Stimulated activated memory B cell treated with anti-CD40 and anti-IgM and Interleukin-4, amounts not matched to agents 10 μg/mL and 1 μg/mL and 100 μg/mL, for 72 hours (primary cell): ENCODE measurements at regions not wholly inside any gene's neighbourhood (a gene's known extent, or its start where the extent isn't known, plus 50 kb on each side); places are given as distances from the start of the nearest gene placed in this dataset.

Source experiments
- ATAC-seq: fragments of 150-1000 bp; cut with Tn5 transposase; 2 replicates; pipeline ENCODE4 v1.10.0; 2021
- H3K27ac Mint-ChIP-seq: one replicate; pipeline ENCODE4 v1.8.0; 2022; ENCODE audit warnings: mild to moderate bottlenecking, mixed read lengths
- H3K27me3 Mint-ChIP-seq: one replicate; pipeline ENCODE4 v1.8.0; 2022; ENCODE audit warnings: mixed read lengths
- H3K36me3 Mint-ChIP-seq: one replicate; pipeline ENCODE4 v1.8.0; 2022; ENCODE audit warnings: mixed read lengths
- H3K4me1 Mint-ChIP-seq: one replicate; pipeline ENCODE4 v1.8.0; 2022; ENCODE audit warnings: mixed read lengths
- H3K4me3 Mint-ChIP-seq: one replicate; pipeline ENCODE4 v1.8.0; 2022; ENCODE audit warnings: mild to moderate bottlenecking, moderate library complexity, mixed read lengths
- H3K9me3 Mint-ChIP-seq: one replicate; pipeline ENCODE4 v1.8.0; 2022; ENCODE audit warnings: mixed read lengths

DNA sequence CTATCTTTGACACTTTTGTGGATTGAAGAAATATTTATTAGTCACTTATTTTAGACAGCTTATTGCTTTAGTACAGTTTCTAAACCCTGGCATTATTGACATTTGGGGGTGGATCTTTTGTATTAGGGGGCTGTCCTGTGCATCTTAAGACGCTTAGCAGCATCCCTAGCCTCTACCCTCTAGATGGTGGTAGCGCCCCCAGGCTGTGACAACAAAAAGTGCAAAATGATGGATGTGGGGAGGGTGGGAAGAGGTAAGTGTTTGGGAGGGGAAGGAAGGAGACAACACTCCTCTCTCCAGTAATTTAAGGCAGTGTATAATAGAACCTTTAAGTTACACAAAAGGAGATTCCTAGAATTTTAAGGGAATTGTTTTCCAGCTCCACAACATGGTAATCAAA is 1210.6 kb downstream of the C4orf33 start:
- Mint-ChIP-seq H3K27me3 (no peaks in the 10 kb centered on the region), H3K36me3 (no peaks in the 10 kb centered on the region), H3K4me1 (no peaks in the 10 kb centered on the region), H3K4me3 (no peak overlapping the region), H3K27ac (no peak overlapping the region), H3K9me3 (no peaks in the 10 kb centered on the region)
- no peak for ATAC-seq

DNA sequence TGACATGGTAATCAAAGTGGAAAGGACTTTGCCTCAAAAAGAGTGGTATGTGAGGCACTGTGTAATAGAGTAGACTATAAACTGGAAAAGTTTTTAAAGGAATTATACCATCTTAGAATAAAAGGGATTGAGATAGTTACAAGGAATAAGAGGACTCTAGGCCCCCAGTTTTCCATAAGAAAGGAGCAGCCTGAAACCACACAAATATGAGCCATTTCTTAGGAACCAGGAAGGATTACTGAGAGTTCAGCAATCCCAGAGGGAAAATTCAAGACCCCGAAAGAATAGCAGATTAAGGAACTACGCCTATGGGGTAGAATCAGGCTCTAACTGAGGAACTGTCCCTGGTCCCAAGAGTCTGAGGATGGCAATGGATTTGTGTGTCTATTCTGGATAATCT is 1213.3 kb downstream of the C4orf33 start:
- H3K4me1 Mint-ChIP-seq = no peaks in the 10 kb centered on the region
- H3K27ac Mint-ChIP-seq = no peak overlapping the region
- no peaks in the 10 kb centered on the region for H3K36me3 Mint-ChIP-seq
- no peak overlapping the region for H3K4me3 Mint-ChIP-seq
- no peak for ATAC-seq
- no peaks in the 10 kb centered on the region for H3K9me3 Mint-ChIP-seq
- no peaks in the 10 kb centered on the region for H3K27me3 Mint-ChIP-seq

DNA sequence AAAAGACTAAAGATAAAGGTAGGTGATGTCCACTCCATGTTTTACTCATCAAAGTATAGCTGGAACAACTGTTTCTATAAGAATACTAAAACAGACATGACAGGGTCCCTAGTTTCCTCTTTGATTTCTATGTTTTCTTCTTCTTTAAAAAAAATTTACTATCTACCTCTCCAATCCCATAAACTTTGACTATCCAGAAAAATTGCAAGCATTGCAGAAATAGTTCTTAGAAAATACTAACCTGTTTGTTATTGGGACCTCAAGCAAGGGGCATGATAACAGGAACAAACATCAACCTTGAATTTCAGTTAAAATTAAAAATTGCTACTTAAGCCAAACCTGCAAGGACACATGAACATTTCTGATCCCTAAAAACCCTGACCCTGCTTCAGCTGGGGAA is 1226.5 kb downstream of the C4orf33 start:
- H3K9me3 Mint-ChIP-seq = no peaks in the 10 kb centered on the region
- H3K27ac Mint-ChIP-seq = no peak overlapping the region
- H3K4me1 Mint-ChIP-seq = no peaks in the 10 kb centered on the region
- H3K36me3 Mint-ChIP-seq = no peaks in the 10 kb centered on the region
- no peaks in the 10 kb centered on the region for H3K27me3 Mint-ChIP-seq
- no peak for ATAC-seq
- H3K4me3 Mint-ChIP-seq = no peak overlapping the region

DNA sequence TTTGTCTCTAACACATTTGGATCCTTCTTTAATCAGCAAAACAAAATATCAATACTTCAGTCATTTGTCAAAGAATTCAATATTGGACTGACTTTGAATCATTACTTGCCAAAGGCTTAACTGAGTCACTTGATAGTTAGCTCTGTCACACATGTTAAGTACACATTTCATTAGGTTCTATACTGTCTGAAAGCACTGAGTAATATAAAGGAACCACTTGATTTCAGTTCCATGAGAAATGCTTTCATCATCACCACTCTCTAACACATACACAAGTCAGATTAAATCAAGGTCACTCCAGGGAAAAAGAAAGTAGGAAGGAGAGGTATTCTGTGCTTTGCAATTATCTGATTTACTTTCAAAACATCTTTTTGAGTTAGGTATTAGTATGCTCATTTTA is 1233.1 kb downstream of the C4orf33 start:
- H3K9me3 Mint-ChIP-seq = no peaks in the 10 kb centered on the region
- H3K4me1 Mint-ChIP-seq = no peaks in the 10 kb centered on the region
- H3K27ac Mint-ChIP-seq = no peak overlapping the region
- H3K27me3 Mint-ChIP-seq = no peaks in the 10 kb centered on the region
- ATAC-seq = no peak
- H3K36me3 Mint-ChIP-seq = no peaks in the 10 kb centered on the region
- H3K4me3 Mint-ChIP-seq = no peak overlapping the region

DNA sequence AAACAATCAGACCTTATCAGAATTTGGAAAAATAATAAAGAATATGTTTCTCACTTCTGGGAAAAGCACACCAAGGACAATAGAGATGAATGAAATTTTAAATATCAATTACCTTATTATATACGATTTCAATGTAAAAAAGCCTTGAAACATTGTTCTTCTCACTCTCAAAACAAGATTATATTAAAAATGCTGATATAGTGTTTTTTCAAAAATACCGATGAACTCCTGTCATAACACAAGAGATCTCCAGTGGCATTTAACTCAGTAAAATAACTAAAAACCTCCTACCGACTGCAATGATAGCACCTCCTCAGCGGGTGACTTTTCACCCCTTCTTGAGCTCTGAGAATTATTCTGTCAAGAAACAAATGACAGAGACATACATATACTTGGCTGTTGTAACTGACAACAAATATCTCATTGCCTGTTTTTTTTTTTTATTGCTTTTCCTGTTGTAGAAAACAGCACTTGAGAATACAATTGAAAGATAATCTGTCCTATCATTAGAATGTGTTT is 1237.3 kb downstream of the C4orf33 start:
- Mint-ChIP-seq H3K4me3 (no peak overlapping the region), H3K27ac (no peak overlapping the region), H3K27me3 (no peaks in the 10 kb centered on the region), H3K36me3 (no peaks in the 10 kb centered on the region), H3K9me3 (no peaks in the 10 kb centered on the region), H3K4me1 (no peaks in the 10 kb centered on the region)
- ATAC-seq = no peak

DNA sequence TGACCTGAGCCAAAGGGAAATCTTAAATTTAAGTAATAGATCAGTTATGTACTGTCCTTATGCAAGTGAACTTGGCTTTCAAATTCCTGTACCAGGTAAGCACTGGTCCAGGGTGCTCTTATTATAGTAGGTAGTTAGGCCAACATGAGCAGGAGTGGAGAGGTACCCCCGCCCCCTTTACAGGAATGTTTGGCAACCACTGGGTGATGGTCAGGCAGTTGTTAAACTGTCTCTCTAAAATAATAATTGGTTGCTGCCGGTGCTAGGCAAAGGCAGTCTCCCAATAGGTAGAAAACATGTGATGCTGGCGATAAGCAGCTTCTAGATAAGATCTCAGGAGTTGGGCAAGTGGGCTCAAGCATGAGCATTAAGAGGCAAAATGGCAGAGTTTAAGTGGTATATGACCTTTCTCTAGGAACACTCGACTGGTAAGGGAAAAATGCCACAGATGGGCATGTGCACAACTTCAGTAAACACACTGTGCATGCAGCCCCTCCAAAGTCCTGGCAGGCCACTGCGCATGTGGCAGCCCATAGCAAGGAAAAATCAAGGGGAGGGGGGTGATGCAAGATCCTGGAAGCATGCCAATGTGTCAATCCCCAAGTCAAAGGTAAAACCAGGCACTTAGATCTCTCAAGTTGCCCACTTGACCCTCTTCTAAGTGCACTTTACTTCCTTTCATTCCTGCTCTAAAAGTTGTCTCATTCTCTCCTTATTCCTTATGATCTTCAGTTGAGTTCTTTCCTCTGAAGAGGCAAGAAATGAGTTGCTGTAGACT is 1239.7 kb downstream of the C4orf33 start:
- Mint-ChIP-seq H3K9me3 (no peaks in the 10 kb centered on the region), H3K27me3 (no peaks in the 10 kb centered on the region), H3K4me1 (no peaks in the 10 kb centered on the region), H3K4me3 (no peak overlapping the region), H3K27ac (no peak overlapping the region), H3K36me3 (no peaks in the 10 kb centered on the region)
- ATAC-seq = no peak

DNA sequence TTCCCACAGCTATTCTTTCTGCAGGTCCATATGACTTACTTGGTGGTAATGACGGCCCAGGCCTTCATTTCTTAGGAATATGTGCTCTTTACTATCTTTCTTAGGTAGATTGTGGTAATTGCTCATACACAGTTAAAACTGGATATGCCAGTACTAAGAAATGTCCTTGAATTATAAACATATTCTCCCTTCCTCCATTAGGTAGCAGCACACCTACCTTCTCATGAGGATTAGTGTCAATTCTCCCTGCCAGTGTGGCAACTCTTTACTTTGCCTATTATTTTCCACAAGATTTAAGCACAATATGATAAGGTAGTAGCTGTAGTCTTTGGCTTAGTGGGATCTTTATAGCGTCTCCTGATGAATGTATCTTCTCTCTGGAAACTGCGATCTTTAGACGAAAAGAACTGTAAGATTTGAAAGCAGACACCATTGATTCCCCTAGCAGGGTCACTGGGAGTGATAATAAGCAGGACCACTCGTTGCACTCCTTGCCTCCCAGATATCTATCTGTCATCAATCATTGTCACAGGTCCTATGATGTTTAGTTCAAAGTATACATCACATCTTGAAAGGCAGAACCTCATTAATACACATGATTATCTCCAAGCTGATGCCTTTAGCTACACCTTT is 1240.7 kb downstream of the C4orf33 start:
- no peaks in the 10 kb centered on the region for H3K27me3 Mint-ChIP-seq
- ATAC-seq = no peak
- no peak overlapping the region for H3K4me3 Mint-ChIP-seq

DNA sequence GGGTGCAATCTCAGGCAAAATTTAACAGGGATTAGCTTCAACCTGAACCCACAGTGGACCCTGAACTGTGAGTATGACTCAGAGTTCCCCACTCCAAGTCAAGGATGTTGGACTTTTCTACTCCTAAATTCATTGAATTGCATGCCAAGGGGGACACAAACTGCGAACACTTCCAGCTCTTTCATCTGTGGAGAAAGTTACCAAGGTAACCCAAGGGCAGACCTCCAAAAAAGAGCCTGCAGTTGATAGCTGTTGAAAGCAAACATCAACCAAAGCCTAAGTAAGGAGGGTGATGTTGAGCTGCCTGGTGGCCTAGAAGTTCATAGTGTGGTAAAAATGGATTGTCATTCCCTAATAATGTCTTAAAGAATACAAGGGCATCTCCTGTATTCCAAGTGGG is 1242.9 kb downstream of the C4orf33 start:
- no peak for ATAC-seq
- H3K27me3 Mint-ChIP-seq = no peaks in the 10 kb centered on the region

More for the DNA sequence above, 1240.7 kb downstream of the C4orf33 start:
- no peaks in the 10 kb centered on the region for H3K9me3 Mint-ChIP-seq
- no peaks in the 10 kb centered on the region for H3K4me1 Mint-ChIP-seq
- no peak overlapping the region for H3K27ac Mint-ChIP-seq
- H3K36me3 Mint-ChIP-seq = no peaks in the 10 kb centered on the region

DNA sequence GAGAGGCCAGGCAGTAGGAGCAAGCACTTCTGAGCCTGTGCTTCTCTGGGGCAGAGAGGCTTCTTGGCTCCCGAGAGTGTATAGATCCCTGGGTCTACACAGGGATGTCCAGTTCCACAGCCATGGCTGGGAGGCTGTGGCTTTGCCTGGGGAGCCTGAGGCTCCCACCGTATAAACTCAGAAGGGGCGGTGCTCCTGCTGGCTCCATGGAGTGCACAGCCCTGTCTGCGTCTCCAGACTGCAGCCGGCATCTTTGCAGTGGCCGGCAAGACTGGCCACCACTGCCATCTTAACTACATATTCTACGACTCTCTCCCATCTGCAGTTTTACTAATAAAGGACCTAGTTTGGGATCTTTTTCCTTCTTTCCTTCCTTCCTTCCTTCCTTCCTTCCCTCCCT is 1253.8 kb downstream of the C4orf33 start:
- peak; percentile 45 for ATAC-seq
- peaks cover 4% of the 10 kb centered on the region for H3K9me3 Mint-ChIP-seq
- H3K4me3 Mint-ChIP-seq = no peak overlapping the region
- H3K4me1 Mint-ChIP-seq = no peaks in the 10 kb centered on the region
- H3K27ac Mint-ChIP-seq = no peak overlapping the region
- no peaks in the 10 kb centered on the region for H3K27me3 Mint-ChIP-seq
- no peaks in the 10 kb centered on the region for H3K36me3 Mint-ChIP-seq

More for the DNA sequence above, 1242.9 kb downstream of the C4orf33 start:
- H3K4me3 Mint-ChIP-seq = no peak overlapping the region
- H3K27ac Mint-ChIP-seq = no peak overlapping the region
- no peaks in the 10 kb centered on the region for H3K36me3 Mint-ChIP-seq
- no peaks in the 10 kb centered on the region for H3K4me1 Mint-ChIP-seq
- H3K9me3 Mint-ChIP-seq = no peaks in the 10 kb centered on the region

DNA sequence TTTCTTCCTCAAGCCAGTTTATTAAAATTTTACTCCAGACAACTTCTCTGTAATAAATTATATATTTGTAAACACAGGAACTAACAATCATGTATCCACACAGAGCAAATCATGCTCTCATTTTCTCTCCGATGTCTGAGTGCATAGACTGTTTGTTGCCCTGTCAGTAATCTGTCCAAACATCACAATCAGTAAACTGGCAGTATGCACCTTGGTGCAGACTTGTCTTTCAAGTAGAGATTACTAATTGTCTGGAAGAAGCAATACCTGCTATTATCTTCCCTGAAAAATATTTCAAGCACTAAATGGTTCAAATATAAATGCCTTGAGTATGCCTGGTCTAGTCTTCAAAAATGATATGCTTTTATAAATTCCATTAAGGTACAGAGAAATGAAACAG is 1260.9 kb downstream of the C4orf33 start:
- Mint-ChIP-seq H3K9me3 (no peaks in the 10 kb centered on the region), H3K27ac (no peak overlapping the region), H3K36me3 (no peaks in the 10 kb centered on the region), H3K4me3 (no peak overlapping the region), H3K27me3 (no peaks in the 10 kb centered on the region), H3K4me1 (no peaks in the 10 kb centered on the region)
- ATAC-seq = no peak

DNA sequence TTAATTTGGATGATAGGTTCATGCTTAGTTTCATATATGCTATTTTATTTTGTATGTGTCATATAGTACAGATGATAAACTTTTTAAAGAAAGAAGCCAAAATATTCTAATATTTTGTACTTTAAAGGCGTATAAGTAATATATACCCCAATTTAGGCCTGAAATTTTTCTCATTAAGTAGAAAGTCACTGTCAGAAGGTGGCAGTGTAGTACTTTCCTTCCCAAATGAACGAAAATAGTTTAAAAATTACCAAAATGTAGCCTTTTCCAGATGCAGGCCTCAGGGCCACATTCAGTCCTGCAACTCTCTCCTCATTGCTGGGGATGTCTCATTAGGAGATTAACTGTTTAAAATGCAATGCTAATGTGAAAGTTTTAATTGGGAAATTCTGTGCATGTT is 1263.6 kb downstream of the C4orf33 start:
- no peak for ATAC-seq
- Mint-ChIP-seq H3K9me3 (no peaks in the 10 kb centered on the region), H3K4me3 (no peak overlapping the region), H3K36me3 (no peaks in the 10 kb centered on the region), H3K4me1 (no peaks in the 10 kb centered on the region), H3K27me3 (no peaks in the 10 kb centered on the region), H3K27ac (no peak overlapping the region)

DNA sequence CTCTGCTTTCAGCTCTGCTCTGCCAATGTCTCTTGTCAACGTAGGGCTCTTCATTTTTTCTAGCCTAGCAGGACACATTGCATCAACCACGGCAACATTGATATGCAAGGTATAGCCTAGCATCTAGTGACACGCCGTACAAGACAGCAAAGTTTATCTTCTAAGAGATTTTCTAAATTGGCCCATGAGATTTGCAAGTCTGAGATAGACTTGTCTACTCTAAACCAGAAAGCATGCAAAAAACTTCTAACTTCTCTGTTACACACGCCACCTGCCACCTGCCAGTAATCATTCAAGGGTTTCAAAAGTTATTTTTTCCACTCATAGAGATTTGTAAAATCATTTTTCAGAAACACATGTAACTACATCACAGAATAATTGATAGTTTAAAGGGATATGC is 1265.7 kb downstream of the C4orf33 start:
- Mint-ChIP-seq H3K9me3 (peaks cover under 1% of the 10 kb centered on the region), H3K27me3 (no peaks in the 10 kb centered on the region), H3K27ac (no peak overlapping the region), H3K36me3 (no peaks in the 10 kb centered on the region), H3K4me3 (no peak overlapping the region), H3K4me1 (no peaks in the 10 kb centered on the region)
- no peak for ATAC-seq

DNA sequence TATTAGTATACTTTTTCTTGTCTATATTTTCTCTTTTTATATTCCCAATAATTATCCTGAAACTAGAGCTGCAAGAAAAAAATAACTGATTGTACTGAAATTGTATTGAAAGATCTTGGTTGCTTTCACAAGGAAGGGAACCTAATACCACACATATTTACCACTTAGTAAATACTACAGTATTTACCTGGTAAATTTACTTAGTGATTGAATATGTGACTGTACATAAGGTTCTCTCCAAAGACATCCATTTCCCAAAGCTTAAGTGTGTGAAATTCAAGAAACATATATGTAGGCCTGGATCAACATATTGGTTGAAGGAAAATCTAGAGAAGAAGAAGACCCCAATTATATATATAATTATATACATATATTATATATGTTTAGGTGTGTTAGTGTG is 1272.7 kb downstream of the C4orf33 start:
- no peak overlapping the region for H3K4me3 Mint-ChIP-seq
- H3K27me3 Mint-ChIP-seq = no peaks in the 10 kb centered on the region
- no peak for ATAC-seq
- no peaks in the 10 kb centered on the region for H3K36me3 Mint-ChIP-seq
- H3K9me3 Mint-ChIP-seq = peaks cover 5% of the 10 kb centered on the region
- H3K27ac Mint-ChIP-seq = no peak overlapping the region
- no peaks in the 10 kb centered on the region for H3K4me1 Mint-ChIP-seq

DNA sequence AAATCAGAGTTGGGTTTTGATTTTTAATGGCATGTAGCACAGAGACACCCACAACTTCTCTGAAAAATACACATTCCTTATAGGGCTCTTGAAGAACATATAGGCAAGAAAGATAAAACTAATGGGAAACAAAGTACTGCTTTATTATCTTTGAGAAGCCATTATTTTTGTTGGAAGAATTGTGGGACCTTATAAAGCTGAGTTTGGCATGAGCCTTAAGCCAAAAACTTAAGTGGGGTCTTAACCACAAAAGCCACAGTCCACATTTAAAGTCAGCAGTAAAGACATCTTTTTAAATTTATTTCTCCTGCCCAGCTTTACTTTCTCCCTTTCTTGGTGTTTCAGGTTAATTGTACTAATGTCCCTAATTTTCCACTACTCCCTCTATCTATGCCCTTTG is 1297.3 kb downstream of the C4orf33 start:
- Mint-ChIP-seq H3K4me1 (no peaks in the 10 kb centered on the region), H3K27ac (no peak overlapping the region), H3K4me3 (no peak overlapping the region), H3K9me3 (peaks cover 3% of the 10 kb centered on the region), H3K27me3 (no peaks in the 10 kb centered on the region), H3K36me3 (no peaks in the 10 kb centered on the region)
- no peak for ATAC-seq

DNA sequence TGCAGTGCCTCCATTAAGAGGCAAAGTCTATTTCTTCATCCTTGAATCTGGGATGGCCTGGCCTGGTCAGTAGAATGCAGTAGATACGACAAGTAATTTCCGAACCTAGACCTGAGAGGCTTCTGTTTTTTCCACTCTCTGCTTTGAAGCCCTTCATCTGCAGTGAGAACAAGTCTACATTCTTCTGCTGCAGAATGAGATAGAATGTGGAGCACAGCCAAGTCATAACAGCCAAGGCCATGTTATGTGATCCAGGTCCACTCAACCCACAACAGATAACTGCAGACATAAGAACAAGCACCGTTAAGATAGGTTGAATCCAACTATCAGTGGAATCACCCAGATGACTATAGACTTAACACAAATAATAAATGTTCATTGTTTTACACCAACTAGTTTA is 1297.7 kb downstream of the C4orf33 start:
- no peak for ATAC-seq
- Mint-ChIP-seq H3K4me3 (no peak overlapping the region), H3K36me3 (no peaks in the 10 kb centered on the region), H3K27me3 (no peaks in the 10 kb centered on the region), H3K27ac (no peak overlapping the region), H3K9me3 (peaks cover 3% of the 10 kb centered on the region), H3K4me1 (no peaks in the 10 kb centered on the region)

DNA sequence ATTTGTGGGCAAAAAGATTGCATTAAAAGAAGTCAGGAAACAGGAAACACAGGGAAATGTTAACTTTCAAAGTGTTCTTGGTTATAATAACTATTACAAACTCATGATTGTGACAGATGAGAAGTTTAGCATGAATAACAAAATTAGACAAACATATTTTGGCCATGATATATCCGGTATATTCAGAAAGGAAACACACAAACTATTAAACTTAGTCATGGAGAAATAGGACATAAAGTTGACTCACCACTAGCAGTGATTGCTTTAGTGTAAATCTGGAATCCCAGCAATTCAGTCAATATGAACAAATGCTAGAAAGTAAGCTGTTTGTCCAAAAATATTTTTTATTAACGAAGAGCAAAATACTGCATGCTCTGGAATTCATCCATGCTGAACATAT is 1299.9 kb downstream of the C4orf33 start:
- peaks cover 6% of the 10 kb centered on the region for H3K9me3 Mint-ChIP-seq
- H3K4me3 Mint-ChIP-seq = no peak overlapping the region
- ATAC-seq = no peak
- H3K27ac Mint-ChIP-seq = no peak overlapping the region
- no peaks in the 10 kb centered on the region for H3K4me1 Mint-ChIP-seq
- no peaks in the 10 kb centered on the region for H3K27me3 Mint-ChIP-seq
- no peaks in the 10 kb centered on the region for H3K36me3 Mint-ChIP-seq
